ENCODE measurements at regions not wholly inside any gene's neighbourhood (a gene's known extent, or its start where the extent isn't known, plus 50 kb on each side); places are given as distances from the start of the nearest gene placed in this dataset.

- no peak overlapping the region for H3K14ac ChIP-seq (ENCODE audit: low read length in 2 of 2)
- no peak for DNase-seq
- H4K91ac ChIP-seq (ENCODE audit: low read length) = no peak overlapping the region
- H2AK5ac ChIP-seq (ENCODE audit: low read length, severe bottlenecking) = no peak overlapping the region
- H2BK12ac ChIP-seq (ENCODE audit: low read length in 2 of 2) = no peak overlapping the region
- no peaks in the 10 kb centered on the region for H3K9me3 ChIP-seq (ENCODE audit: control insufficient read depth, low read length)
- no peaks in the 10 kb centered on the region for H3K4me1 ChIP-seq (ENCODE audit: control insufficient read depth, insufficient read depth, low read depth, low read length)
- no peak overlapping the region for H2BK120ac ChIP-seq (ENCODE audit: low read depth, low read length)
- no peak overlapping the region for H3K18ac ChIP-seq (ENCODE audit: low read depth in 1 of 2, low read length in 2 of 2)
- H3K4ac ChIP-seq (ENCODE audit: low read depth in 1 of 2, low read length in 2 of 2) = no peak overlapping the region
- no peak overlapping the region for H3K4me2 ChIP-seq (ENCODE audit: low read length, poor library complexity, severe bottlenecking)
- no peak overlapping the region for H2BK15ac ChIP-seq (ENCODE audit: low read depth, poor library complexity, severe bottlenecking)
- H3K27me3 ChIP-seq (ENCODE audit: control insufficient read depth in 1 of 2, insufficient read depth in 1 of 2, low read length in 2 of 2) = no peaks in the 10 kb centered on the region
- H3K9ac ChIP-seq (ENCODE audit: low read length) = no peak overlapping the region
- H4K8ac ChIP-seq (ENCODE audit: low read length) = no peak overlapping the region
- H2AFZ ChIP-seq (ENCODE audit: low read depth, low read length) = no peak overlapping the region
- no peaks in the 10 kb centered on the region for H3K36me3 ChIP-seq (ENCODE audit: control insufficient read depth in 1 of 2, insufficient read depth in 2 of 2, low read depth in 1 of 2, low read length in 2 of 2)
- H3K23ac ChIP-seq (ENCODE audit: low read length in 2 of 2) = no peak overlapping the region
- H3K79me1 ChIP-seq (replicated peaks; ENCODE audit: low read length, poor library complexity, severe bottlenecking) = no peaks in the 10 kb centered on the region
- H2BK5ac ChIP-seq (ENCODE audit: low read depth, low read length, poor library complexity, severe bottlenecking) = no peak overlapping the region
- 88% methylated on average over 6 of the region's 13 CpGs for whole genome bisulfite sequencing
- no peak overlapping the region for H3K27ac ChIP-seq (ENCODE audit: low read length, poor library complexity, severe bottlenecking)
- H3K4me3 ChIP-seq (ENCODE audit: insufficient read depth in 1 of 2, low read depth in 1 of 2, low read length in 2 of 2) = no peak overlapping the region
Measured at GRCh38 chr6:167392631-167393316, 67.9 kb downstream of the TTLL2 start.

DNA sequence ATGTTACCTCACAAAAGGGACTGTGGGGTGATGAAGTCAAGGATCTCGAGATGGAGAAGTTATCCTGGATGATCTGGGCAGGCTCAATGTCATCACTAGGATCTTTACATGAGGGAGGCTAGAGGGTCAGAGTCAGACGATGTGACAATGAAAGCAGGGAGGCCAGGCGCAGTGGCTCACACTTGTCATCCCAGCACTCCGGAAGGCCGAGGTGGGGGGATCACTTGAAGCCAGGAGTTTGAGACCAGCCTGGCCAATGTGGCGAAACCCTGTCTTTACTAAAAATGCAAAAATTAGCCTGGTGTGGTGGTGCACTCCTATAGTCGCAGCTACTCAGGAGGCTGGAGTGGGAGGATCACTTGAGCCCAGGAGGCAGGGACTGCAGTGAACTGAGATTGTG, 68.8 kb downstream of the TTLL2 start:
- Histone ChIP-seq H3K27me3 (ENCODE audit: control insufficient read depth in 1 of 2, insufficient read depth in 1 of 2, low read length in 2 of 2) (no peaks in the 10 kb centered on the region), H3K23ac (ENCODE audit: low read length in 2 of 2) (no peak overlapping the region), H2AFZ (ENCODE audit: low read depth, low read length) (no peak overlapping the region), H3K9me3 (ENCODE audit: control insufficient read depth, low read length) (no peaks in the 10 kb centered on the region), H3K4ac (ENCODE audit: low read depth in 1 of 2, low read length in 2 of 2) (no peak overlapping the region), H3K14ac (ENCODE audit: low read length in 2 of 2) (no peak overlapping the region), H4K8ac (ENCODE audit: low read length) (no peak overlapping the region), H3K4me1 (ENCODE audit: control insufficient read depth, insufficient read depth, low read depth, low read length) (no peaks in the 10 kb centered on the region), H3K27ac (ENCODE audit: low read length, poor library complexity, severe bottlenecking) (no peak overlapping the region), H4K91ac (ENCODE audit: low read length) (no peak overlapping the region), H3K18ac (ENCODE audit: low read depth in 1 of 2, low read length in 2 of 2) (no peak overlapping the region), H2AK5ac (ENCODE audit: low read length, severe bottlenecking) (no peak overlapping the region), H3K4me3 (ENCODE audit: insufficient read depth in 1 of 2, low read depth in 1 of 2, low read length in 2 of 2) (no peak overlapping the region), H3K4me2 (ENCODE audit: low read length, poor library complexity, severe bottlenecking) (no peak overlapping the region), H2BK12ac (ENCODE audit: low read length in 2 of 2) (no peak overlapping the region), H2BK5ac (ENCODE audit: low read depth, low read length, poor library complexity, severe bottlenecking) (no peak overlapping the region), H2BK120ac (ENCODE audit: low read depth, low read length) (no peak overlapping the region), H2BK15ac (ENCODE audit: low read depth, poor library complexity, severe bottlenecking) (no peak overlapping the region), H3K79me1 (replicated peaks; ENCODE audit: low read length, poor library complexity, severe bottlenecking) (no peaks in the 10 kb centered on the region), H3K36me3 (ENCODE audit: control insufficient read depth in 1 of 2, insufficient read depth in 2 of 2, low read depth in 1 of 2, low read length in 2 of 2) (no peaks in the 10 kb centered on the region), H3K9ac (ENCODE audit: low read length) (no peak overlapping the region)
- 88% methylated on average over 7 of the region's 7 CpGs for WGBS
- DNase-seq = no peak

GRCh38 chr6:167394339-167394738, 69.5 kb downstream of the TTLL2 start:
- H3K23ac ChIP-seq (ENCODE audit: low read length in 2 of 2) = no peak overlapping the region
- no peak overlapping the region for H3K4ac ChIP-seq (ENCODE audit: low read depth in 1 of 2, low read length in 2 of 2)
- no peaks in the 10 kb centered on the region for H3K4me1 ChIP-seq (ENCODE audit: control insufficient read depth, insufficient read depth, low read depth, low read length)
- no peak overlapping the region for H3K9ac ChIP-seq (ENCODE audit: low read length)
- H3K27ac ChIP-seq (ENCODE audit: low read length, poor library complexity, severe bottlenecking) = no peak overlapping the region
- no peak overlapping the region for H2AK5ac ChIP-seq (ENCODE audit: low read length, severe bottlenecking)
- no peaks in the 10 kb centered on the region for H3K27me3 ChIP-seq (ENCODE audit: control insufficient read depth in 1 of 2, insufficient read depth in 1 of 2, low read length in 2 of 2)
- no peak overlapping the region for H2BK12ac ChIP-seq (ENCODE audit: low read length in 2 of 2)
- no peaks in the 10 kb centered on the region for H3K9me3 ChIP-seq (ENCODE audit: control insufficient read depth, low read length)
- no peak for DNase-seq
- no peak overlapping the region for H3K18ac ChIP-seq (ENCODE audit: low read depth in 1 of 2, low read length in 2 of 2)
- 78% methylated on average over 6 of the region's 8 CpGs for WGBS
- no peak overlapping the region for H4K8ac ChIP-seq (ENCODE audit: low read length)
- H3K14ac ChIP-seq (ENCODE audit: low read length in 2 of 2) = no peak overlapping the region
- H2BK15ac ChIP-seq (ENCODE audit: low read depth, poor library complexity, severe bottlenecking) = no peak overlapping the region
- no peaks in the 10 kb centered on the region for H3K79me1 ChIP-seq (replicated peaks; ENCODE audit: low read length, poor library complexity, severe bottlenecking)
- H3K4me2 ChIP-seq (ENCODE audit: low read length, poor library complexity, severe bottlenecking) = no peak overlapping the region
- no peak overlapping the region for H2AFZ ChIP-seq (ENCODE audit: low read depth, low read length)
- no peak overlapping the region for H3K4me3 ChIP-seq (ENCODE audit: insufficient read depth in 1 of 2, low read depth in 1 of 2, low read length in 2 of 2)
- H4K91ac ChIP-seq (ENCODE audit: low read length) = no peak overlapping the region
- no peaks in the 10 kb centered on the region for H3K36me3 ChIP-seq (ENCODE audit: control insufficient read depth in 1 of 2, insufficient read depth in 2 of 2, low read depth in 1 of 2, low read length in 2 of 2)
- no peak overlapping the region for H2BK120ac ChIP-seq (ENCODE audit: low read depth, low read length)
- H2BK5ac ChIP-seq (ENCODE audit: low read depth, low read length, poor library complexity, severe bottlenecking) = no peak overlapping the region

GRCh38 chr6:167394820-167395219, 69.9 kb downstream of the TTLL2 start:
- no peaks in the 10 kb centered on the region for H3K36me3 ChIP-seq (ENCODE audit: control insufficient read depth in 1 of 2, insufficient read depth in 2 of 2, low read depth in 1 of 2, low read length in 2 of 2)
- no peak for DNase-seq
- H3K14ac ChIP-seq (ENCODE audit: low read length in 2 of 2) = no peak overlapping the region
- no peak overlapping the region for H4K8ac ChIP-seq (ENCODE audit: low read length)
- no peaks in the 10 kb centered on the region for H3K9me3 ChIP-seq (ENCODE audit: control insufficient read depth, low read length)
- no peak overlapping the region for H3K4ac ChIP-seq (ENCODE audit: low read depth in 1 of 2, low read length in 2 of 2)
- no peak overlapping the region for H3K4me2 ChIP-seq (ENCODE audit: low read length, poor library complexity, severe bottlenecking)
- no peaks in the 10 kb centered on the region for H3K27me3 ChIP-seq (ENCODE audit: control insufficient read depth in 1 of 2, insufficient read depth in 1 of 2, low read length in 2 of 2)
- H3K27ac ChIP-seq (ENCODE audit: low read length, poor library complexity, severe bottlenecking) = no peak overlapping the region
- H3K18ac ChIP-seq (ENCODE audit: low read depth in 1 of 2, low read length in 2 of 2) = no peak overlapping the region
- no peak overlapping the region for H2BK15ac ChIP-seq (ENCODE audit: low read depth, poor library complexity, severe bottlenecking)
- no peak overlapping the region for H2BK5ac ChIP-seq (ENCODE audit: low read depth, low read length, poor library complexity, severe bottlenecking)
- no peak overlapping the region for H2BK12ac ChIP-seq (ENCODE audit: low read length in 2 of 2)
- WGBS = 92% methylated on average over 17 of the region's 19 CpGs
- no peak overlapping the region for H4K91ac ChIP-seq (ENCODE audit: low read length)
- H2AK5ac ChIP-seq (ENCODE audit: low read length, severe bottlenecking) = no peak overlapping the region
- no peaks in the 10 kb centered on the region for H3K79me1 ChIP-seq (replicated peaks; ENCODE audit: low read length, poor library complexity, severe bottlenecking)
- no peak overlapping the region for H2AFZ ChIP-seq (ENCODE audit: low read depth, low read length)
- no peak overlapping the region for H2BK120ac ChIP-seq (ENCODE audit: low read depth, low read length)
- H3K4me3 ChIP-seq (ENCODE audit: insufficient read depth in 1 of 2, low read depth in 1 of 2, low read length in 2 of 2) = no peak overlapping the region
- no peak overlapping the region for H3K9ac ChIP-seq (ENCODE audit: low read length)
- H3K4me1 ChIP-seq (ENCODE audit: control insufficient read depth, insufficient read depth, low read depth, low read length) = no peaks in the 10 kb centered on the region
- H3K23ac ChIP-seq (ENCODE audit: low read length in 2 of 2) = no peak overlapping the region

Data from mesenchymal stem cell (in vitro differentiated cells and primary cell).